Lower leg skin (tissue), 3 donors: ENCODE measurements at regions not wholly inside any gene's neighbourhood (a gene's known extent, or its start where the extent isn't known, plus 50 kb on each side); places are given as distances from the start of the nearest gene placed in this dataset.

Source experiments
- CTCF ChIP-seq, 3 donors: fragments of 450-650 bp; IDR thresholded peaks; one replicate each; pipeline ENCODE4 v1.5.1; 2016; ENCODE audit warnings: antibody characterized with exemption in 3 of 3, mild to moderate bottlenecking in 3 of 3, moderate library complexity in 2 of 3
- POLR2A ChIP-seq, 2 donors: fragments of 450-650 bp; IDR thresholded peaks; one replicate each; pipeline ENCODE4 v1.6.1; 2016 to 2017; ENCODE audit warnings: antibody characterized with exemption in 2 of 2, mild to moderate bottlenecking in 1 of 2, moderate library complexity in 1 of 2

DNA sequence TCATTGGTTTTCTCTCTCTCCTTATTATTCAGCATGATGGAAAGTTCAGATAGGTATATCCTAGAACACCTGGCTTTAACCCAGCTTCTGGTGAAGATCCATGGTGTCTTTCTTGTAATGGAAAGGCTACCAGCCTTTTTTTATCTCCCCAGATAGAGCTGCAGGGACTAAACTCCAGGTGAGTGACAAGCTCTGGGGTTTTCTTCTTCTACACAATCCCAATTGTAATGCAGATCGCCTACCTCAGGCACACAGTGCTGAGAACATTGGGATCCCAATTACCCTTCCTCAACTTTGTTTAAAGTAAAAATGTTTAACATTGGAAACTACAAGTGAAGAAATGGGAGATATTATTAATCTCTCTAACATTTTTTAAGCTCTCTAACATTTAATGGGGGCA lies 1851.7 kb downstream of the PCDH9 start:
- no peak for TF ChIP-seq CTCF (IDR thresholded peaks at IDR 0.05)
- no peak for TF ChIP-seq POLR2A (IDR thresholded peaks at IDR 0.05)
